Activated CD8-positive, alpha-beta memory T cell treated with anti-CD3 and anti-CD28 coated beads, Interleukin-2, amount 10 ng/mL, durations not matched to agents 7 days and 5 days (primary cell): ENCODE measurements at regions not wholly inside any gene's neighbourhood (a gene's known extent, or its start where the extent isn't known, plus 50 kb on each side); places are given as distances from the start of the nearest gene placed in this dataset.

Experiments
- ATAC-seq: fragments of 150-1000 bp; cut with Tn5 transposase; one replicate; pipeline ENCODE4 v1.10.0; 2021; ENCODE audit warnings: moderate library complexity
- CTCF ChIA-PET: fragments of 350-600 bp; sonication (Branson Sonifier 250); formaldehyde crosslinking; loops from one replicate; lab custom pipeline; 2021; ENCODE audit warnings: antibody characterized with exemption; lab: Charles Lee
- DNase-seq: peaks from one replicate; pipeline ENCODE4 v3.0.0-alpha.2; 2020
- H3K27ac Mint-ChIP-seq: one replicate; pipeline ENCODE4 v1.8.0; 2021; ENCODE audit warnings: mild to moderate bottlenecking, mixed read lengths
- H3K27me3 Mint-ChIP-seq: one replicate; pipeline ENCODE4 v1.8.0; 2021; ENCODE audit warnings: mixed read lengths
- H3K36me3 Mint-ChIP-seq: one replicate; pipeline ENCODE4 v1.8.0; 2021; ENCODE audit warnings: mild to moderate bottlenecking, mixed read lengths
- H3K4me1 Mint-ChIP-seq: one replicate; pipeline ENCODE4 v1.8.0; 2021; ENCODE audit warnings: mixed read lengths
- H3K4me3 Mint-ChIP-seq: one replicate; pipeline ENCODE4 v1.8.0; 2021; ENCODE audit warnings: mild to moderate bottlenecking, moderate library complexity, mixed read lengths
- H3K9me3 Mint-ChIP-seq: one replicate; pipeline ENCODE4 v1.8.0; 2022; ENCODE audit warnings: low read depth, mixed read lengths

GRCh38 chr2:111640480-111640879 lies 243.5 kb downstream of the ANAPC1 start:
- CTCF ChIA-PET = no interaction called here
- ATAC-seq = no peak
- no peak for DNase-seq
- peaks cover 7% of the 10 kb centered on the region for H3K4me1 Mint-ChIP-seq
- H3K4me3 Mint-ChIP-seq = no peak overlapping the region
- peaks cover 4% of the 10 kb centered on the region for H3K9me3 Mint-ChIP-seq
- H3K36me3 Mint-ChIP-seq = peaks cover 10% of the 10 kb centered on the region
- no peak overlapping the region for H3K27ac Mint-ChIP-seq
- H3K27me3 Mint-ChIP-seq = peaks cover 74% of the 10 kb centered on the region

- H3K4me1 Mint-ChIP-seq = peaks cover 7% of the 10 kb centered on the region
- ATAC-seq (no peak), DNase-seq (no peak)
- H3K36me3 Mint-ChIP-seq = peaks cover 13% of the 10 kb centered on the region
- H3K9me3 Mint-ChIP-seq = peaks cover 16% of the 10 kb centered on the region
- H3K27me3 Mint-ChIP-seq = peaks cover 78% of the 10 kb centered on the region
- H3K4me3 Mint-ChIP-seq = no peak overlapping the region
- CTCF ChIA-PET = no interaction called here
- no peak overlapping the region for H3K27ac Mint-ChIP-seq
These were observed 241.2 kb downstream of the ANAPC1 start for GRCh38 chr2:111642586-111643327.

- DNase-seq (no peak), ATAC-seq (no peak)
- Mint-ChIP-seq H3K27ac (no peak overlapping the region), H3K9me3 (peaks cover 13% of the 10 kb centered on the region), H3K4me1 (peaks cover 7% of the 10 kb centered on the region), H3K4me3 (no peak overlapping the region), H3K27me3 (peaks cover 69% of the 10 kb centered on the region), H3K36me3 (peaks cover 8% of the 10 kb centered on the region)
- CTCF ChIA-PET = no interaction called here
These were observed 240.2 kb downstream of the ANAPC1 start for GRCh38 chr2:111643759-111644158.

- no peak overlapping the region for H3K4me3 Mint-ChIP-seq
- DNase-seq = no peak
- no peak for ATAC-seq
- H3K27me3 Mint-ChIP-seq = peaks cover 65% of the 10 kb centered on the region
- peaks cover 13% of the 10 kb centered on the region for H3K9me3 Mint-ChIP-seq
- peaks cover 10% of the 10 kb centered on the region for H3K36me3 Mint-ChIP-seq
- CTCF ChIA-PET = interaction anchor here (1.0 kb wide), 1 partner anchor 15 kb away, joined by 3 read pairs; no protein-coding TSS in a partner anchor
- no peak overlapping the region for H3K27ac Mint-ChIP-seq
- no peaks in the 10 kb centered on the region for H3K4me1 Mint-ChIP-seq
These were observed 236.6 kb downstream of the ANAPC1 start for GRCh38 chr2:111647359-111647758.

GRCh38 chr2:111652038-111652437 lies 232.0 kb downstream of the ANAPC1 start:
- DNase-seq (no peak), ATAC-seq (no peak)
- peaks cover 6% of the 10 kb centered on the region for H3K9me3 Mint-ChIP-seq
- no peak overlapping the region for H3K27ac Mint-ChIP-seq
- H3K36me3 Mint-ChIP-seq = peaks cover 4% of the 10 kb centered on the region
- peaks cover 2% of the 10 kb centered on the region for H3K4me1 Mint-ChIP-seq
- CTCF ChIA-PET = no interaction called here
- H3K27me3 Mint-ChIP-seq = peaks cover 51% of the 10 kb centered on the region
- H3K4me3 Mint-ChIP-seq = no peak overlapping the region

- CTCF ChIA-PET = interaction anchor here (0.6 kb wide), 1 partner anchor 20 kb away, joined by 3 read pairs; no protein-coding TSS in a partner anchor
- H3K4me1 Mint-ChIP-seq = peaks cover 2% of the 10 kb centered on the region
- H3K9me3 Mint-ChIP-seq = no peaks in the 10 kb centered on the region
- no peak for ATAC-seq
- peaks cover 52% of the 10 kb centered on the region for H3K27me3 Mint-ChIP-seq
- no peak for DNase-seq
- no peak overlapping the region for H3K4me3 Mint-ChIP-seq
- H3K27ac Mint-ChIP-seq = no peak overlapping the region
- H3K36me3 Mint-ChIP-seq = peaks cover 2% of the 10 kb centered on the region
These were observed 231.3 kb downstream of the ANAPC1 start for GRCh38 chr2:111652681-111653080.

GRCh38 chr2:111653103-111653624 lies 230.8 kb downstream of the ANAPC1 start:
- no peaks in the 10 kb centered on the region for H3K9me3 Mint-ChIP-seq
- no peak for DNase-seq
- H3K36me3 Mint-ChIP-seq = peaks cover 2% of the 10 kb centered on the region
- no peak overlapping the region for H3K4me3 Mint-ChIP-seq
- peaks cover 54% of the 10 kb centered on the region for H3K27me3 Mint-ChIP-seq
- peaks cover 2% of the 10 kb centered on the region for H3K4me1 Mint-ChIP-seq
- ATAC-seq = no peak
- H3K27ac Mint-ChIP-seq = no peak overlapping the region
- CTCF ChIA-PET = interaction anchor here (0.6 kb wide), 1 partner anchor 21 kb away, joined by 3 read pairs; no protein-coding TSS in a partner anchor

GRCh38 chr2:111653913-111654312 lies 230.1 kb downstream of the ANAPC1 start:
- Mint-ChIP-seq H3K9me3 (no peaks in the 10 kb centered on the region), H3K27ac (no peak overlapping the region), H3K4me1 (peaks cover 2% of the 10 kb centered on the region), H3K27me3 (peaks cover 56% of the 10 kb centered on the region), H3K4me3 (no peak overlapping the region), H3K36me3 (peaks cover 2% of the 10 kb centered on the region)
- ATAC-seq (no peak), DNase-seq (no peak)
- CTCF ChIA-PET = no interaction called here

GRCh38 chr2:111654829-111655228 lies 229.2 kb downstream of the ANAPC1 start:
- no peak overlapping the region for H3K4me3 Mint-ChIP-seq
- DNase-seq (no peak), ATAC-seq (no peak)
- peaks cover 2% of the 10 kb centered on the region for H3K4me1 Mint-ChIP-seq
- H3K27ac Mint-ChIP-seq = no peak overlapping the region
- H3K27me3 Mint-ChIP-seq = peaks cover 63% of the 10 kb centered on the region
- H3K36me3 Mint-ChIP-seq = peaks cover 2% of the 10 kb centered on the region
- CTCF ChIA-PET = no interaction called here
- no peaks in the 10 kb centered on the region for H3K9me3 Mint-ChIP-seq

- H3K4me3 Mint-ChIP-seq = no peak overlapping the region
- DNase-seq (no peak), ATAC-seq (no peak)
- H3K27ac Mint-ChIP-seq = no peak overlapping the region
- no peaks in the 10 kb centered on the region for H3K36me3 Mint-ChIP-seq
- H3K9me3 Mint-ChIP-seq = no peaks in the 10 kb centered on the region
- H3K27me3 Mint-ChIP-seq = peaks cover 66% of the 10 kb centered on the region
- CTCF ChIA-PET = no interaction called here
- peaks cover 3% of the 10 kb centered on the region for H3K4me1 Mint-ChIP-seq
These were observed 227.6 kb downstream of the ANAPC1 start for GRCh38 chr2:111656436-111656835.

GRCh38 chr2:111656894-111657293 lies 227.1 kb downstream of the ANAPC1 start:
- no peaks in the 10 kb centered on the region for H3K9me3 Mint-ChIP-seq
- ATAC-seq = no peak
- no peaks in the 10 kb centered on the region for H3K36me3 Mint-ChIP-seq
- CTCF ChIA-PET = no interaction called here
- peaks cover 7% of the 10 kb centered on the region for H3K4me1 Mint-ChIP-seq
- peaks cover 64% of the 10 kb centered on the region for H3K27me3 Mint-ChIP-seq
- H3K4me3 Mint-ChIP-seq = no peak overlapping the region
- no peak overlapping the region for H3K27ac Mint-ChIP-seq
- no peak for DNase-seq

GRCh38 chr2:111657351-111657975 lies 226.5 kb downstream of the ANAPC1 start:
- DNase-seq (no peak), ATAC-seq (no peak)
- H3K9me3 Mint-ChIP-seq = no peaks in the 10 kb centered on the region
- H3K4me1 Mint-ChIP-seq = peaks cover 13% of the 10 kb centered on the region
- no peaks in the 10 kb centered on the region for H3K36me3 Mint-ChIP-seq
- peaks cover 59% of the 10 kb centered on the region for H3K27me3 Mint-ChIP-seq
- H3K4me3 Mint-ChIP-seq = no peak overlapping the region
- CTCF ChIA-PET = interaction anchor here (0.6 kb wide), 1 partner anchor 173 kb away, joined by 3 read pairs; no protein-coding TSS in a partner anchor
- H3K27ac Mint-ChIP-seq = no peak overlapping the region

GRCh38 chr2:111659361-111660333 lies 224.3 kb downstream of the ANAPC1 start:
- DNase-seq (no peak), ATAC-seq (no peak)
- no peaks in the 10 kb centered on the region for H3K9me3 Mint-ChIP-seq
- H3K27me3 Mint-ChIP-seq = peaks cover 60% of the 10 kb centered on the region
- H3K4me1 Mint-ChIP-seq = peaks cover 27% of the 10 kb centered on the region
- no peak overlapping the region for H3K27ac Mint-ChIP-seq
- H3K4me3 Mint-ChIP-seq = no peak overlapping the region
- H3K36me3 Mint-ChIP-seq = no peaks in the 10 kb centered on the region
- CTCF ChIA-PET = no interaction called here
